HG02884 (cell line): ENCODE measurements at regions not wholly inside any gene's neighbourhood (a gene's known extent, or its start where the extent isn't known, plus 50 kb on each side); places are given as distances from the start of the nearest gene placed in this dataset.

ENCODE experiments used
- ATAC-seq: cut with Tn5 transposase; IDR thresholded peaks from one replicate; pipeline ENCODE4 v1.9.1; 2021; ENCODE audit warnings: mild to moderate bottlenecking, moderate library complexity; ENCODE audit not compliant: unreplicated experiment

DNA sequence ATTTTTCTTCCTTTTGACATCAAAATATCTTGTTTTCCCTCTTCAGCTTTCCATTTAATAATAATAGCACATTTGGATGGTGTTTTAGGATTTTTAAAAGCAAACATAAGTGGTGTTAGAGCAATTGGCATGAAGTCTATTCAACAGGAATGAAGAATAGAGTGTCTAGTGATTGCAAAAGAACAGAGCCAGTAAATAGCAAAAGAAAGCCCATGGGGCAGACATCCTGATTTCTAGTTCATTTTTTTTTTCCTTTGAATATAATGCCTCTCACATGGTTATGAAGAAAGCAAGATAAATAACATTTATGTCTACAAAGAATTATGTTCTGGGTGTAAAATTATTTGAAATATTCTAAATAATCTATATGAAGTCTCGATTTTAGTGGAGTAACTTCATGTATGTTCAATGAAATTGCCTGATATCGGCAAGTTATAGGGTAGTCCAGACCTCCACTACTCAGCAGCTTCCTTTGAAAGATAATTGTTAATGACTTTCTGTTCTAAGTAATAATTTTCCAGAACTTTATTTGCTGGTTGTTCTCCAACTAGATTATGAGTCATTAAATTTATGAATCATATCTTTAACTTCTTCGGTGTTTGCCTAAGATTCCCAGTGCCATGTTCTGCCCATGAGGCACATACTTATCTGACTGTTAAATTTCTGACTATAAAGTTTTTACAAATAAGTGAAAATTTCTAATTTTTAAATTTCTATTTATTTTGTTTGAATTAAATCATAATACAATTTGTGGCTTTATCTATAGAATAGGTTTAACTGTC is 587.9 kb downstream of the TLL1 start:
- no peak for ATAC-seq

DNA sequence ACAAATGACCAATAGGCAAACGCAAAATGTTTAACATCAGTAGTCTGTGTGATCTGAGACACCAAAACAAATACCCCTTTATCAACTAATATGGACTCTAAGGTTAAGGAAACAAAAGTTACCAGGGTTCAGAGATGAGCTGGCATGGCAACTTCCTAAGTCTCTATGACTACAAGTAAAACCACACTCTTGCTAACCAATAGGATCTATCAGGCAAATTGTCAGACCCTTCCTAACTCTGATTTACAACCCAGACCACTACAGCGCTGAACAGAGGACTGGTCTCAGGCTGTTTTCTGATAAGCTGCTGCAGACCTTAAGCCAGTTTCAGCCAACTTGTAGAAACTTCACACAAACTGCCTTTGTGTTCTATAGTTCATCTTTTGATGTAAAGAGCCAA is 608.0 kb downstream of the TLL1 start:
- peak; percentile 23 for ATAC-seq

GRCh38 chr4:166481739-166482138 is 608.7 kb downstream of the TLL1 start:
- peak; percentile 58 for ATAC-seq

DNA sequence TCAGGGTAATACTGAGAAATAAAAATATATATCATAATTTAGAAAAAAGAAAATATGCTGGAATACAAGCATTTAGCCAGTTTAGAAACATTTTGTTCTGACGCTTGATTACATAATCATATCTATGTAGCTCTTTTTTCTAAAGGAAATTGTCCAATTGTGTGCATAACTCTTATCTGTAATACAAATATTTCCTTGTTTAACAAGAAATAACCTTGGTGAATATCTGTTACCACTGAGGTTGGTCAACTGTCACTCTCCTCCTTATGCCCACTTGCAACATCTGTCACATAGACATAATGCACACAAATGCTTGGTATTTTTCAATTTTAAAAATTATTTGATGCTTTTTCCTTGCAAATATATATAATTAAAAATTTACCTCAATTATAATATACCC is 609.7 kb downstream of the TLL1 start:
- ATAC-seq = no peak

DNA sequence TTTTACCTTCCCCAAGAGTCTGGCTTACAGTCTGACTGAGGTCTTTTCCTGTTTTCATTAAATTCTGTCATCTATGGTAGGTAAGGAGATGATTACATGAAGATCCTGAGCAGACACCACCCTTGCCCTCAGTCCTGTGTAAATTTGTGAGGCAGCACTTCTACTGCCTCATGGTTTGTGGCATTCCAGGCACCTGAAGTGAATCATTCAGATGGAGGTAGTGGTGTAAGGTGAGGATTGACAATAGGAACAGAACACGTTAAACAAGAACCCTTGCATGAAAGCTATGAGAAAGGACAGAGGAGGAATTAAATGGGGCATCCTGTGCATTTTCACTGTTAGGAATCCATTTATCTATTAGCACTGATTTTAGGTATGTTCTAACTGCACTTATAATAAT is 618.6 kb downstream of the TLL1 start:
- ATAC-seq = no peak

- no peak for ATAC-seq
Observed at GRCh38 chr4:166493924-166494345, 620.9 kb downstream of the TLL1 start.

GRCh38 chr4:166498546-166498945 is 625.5 kb downstream of the TLL1 start:
- no peak for ATAC-seq

- no peak for ATAC-seq
Observed at GRCh38 chr4:166499820-166500219, 626.8 kb downstream of the TLL1 start.

GRCh38 chr4:166501941-166502382 is 628.9 kb downstream of the TLL1 start:
- ATAC-seq = no peak

- ATAC-seq = no peak
Observed at GRCh38 chr4:166502660-166503059, 629.6 kb downstream of the TLL1 start.

DNA sequence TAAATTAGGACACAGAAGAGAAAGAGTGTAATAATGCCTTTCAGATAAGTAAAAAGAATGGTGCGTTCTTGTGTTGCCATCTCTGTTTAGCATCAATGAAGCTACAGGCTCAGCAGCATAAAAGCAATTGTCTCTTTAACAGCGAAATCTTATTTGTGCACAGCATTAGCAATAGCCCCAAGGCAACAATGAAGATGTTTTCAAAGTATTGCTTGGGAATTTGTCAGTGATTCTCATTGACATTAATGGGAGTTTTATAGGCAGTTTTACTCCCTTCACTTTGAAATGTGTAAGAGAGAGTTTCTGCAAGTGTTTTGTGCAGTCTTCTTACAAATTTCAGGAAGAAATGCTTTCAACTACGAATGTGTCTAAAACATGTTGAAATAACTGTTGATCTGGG is 633.0 kb downstream of the TLL1 start:
- ATAC-seq = no peak

DNA sequence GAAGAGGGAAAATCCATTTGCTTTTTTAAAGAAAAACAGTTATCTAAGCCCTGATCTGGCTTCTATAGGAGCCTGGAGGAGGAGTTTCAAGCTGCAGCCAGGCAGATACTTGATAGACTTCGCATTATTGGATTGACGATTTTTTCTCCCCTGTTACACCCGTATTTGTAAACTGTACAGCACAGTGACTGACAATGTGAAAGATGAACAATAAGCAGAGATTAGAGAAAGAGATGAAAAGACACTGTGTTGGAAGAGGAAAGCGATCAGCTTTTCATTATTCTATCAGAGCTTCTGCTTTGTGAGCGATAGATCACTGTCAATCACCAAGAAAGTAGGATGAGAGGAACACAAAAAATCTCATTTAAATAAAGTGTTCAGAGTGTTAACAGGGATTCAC is 639.2 kb downstream of the TLL1 start:
- no peak for ATAC-seq

DNA sequence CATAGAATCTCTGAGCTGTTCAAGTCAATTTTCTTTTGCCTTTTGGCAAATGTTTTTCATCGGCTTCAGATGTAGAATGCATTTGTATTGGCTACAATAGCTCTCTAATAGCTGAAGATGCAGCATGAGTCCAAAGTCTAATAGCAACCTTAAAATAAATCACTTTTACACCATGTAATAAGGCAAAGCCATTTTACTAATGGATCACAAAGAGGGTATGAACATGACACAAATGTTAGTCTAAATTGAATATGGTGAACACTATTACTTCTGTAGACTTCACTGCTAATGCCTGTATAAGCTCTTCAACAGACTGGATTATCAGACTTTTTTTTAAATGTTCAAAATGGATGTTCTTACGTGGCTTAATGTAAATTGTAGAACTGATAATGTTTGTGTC is 645.3 kb downstream of the TLL1 start:
- no peak for ATAC-seq

GRCh38 chr4:166518776-166519175 is 645.7 kb downstream of the TLL1 start:
- ATAC-seq = no peak

DNA sequence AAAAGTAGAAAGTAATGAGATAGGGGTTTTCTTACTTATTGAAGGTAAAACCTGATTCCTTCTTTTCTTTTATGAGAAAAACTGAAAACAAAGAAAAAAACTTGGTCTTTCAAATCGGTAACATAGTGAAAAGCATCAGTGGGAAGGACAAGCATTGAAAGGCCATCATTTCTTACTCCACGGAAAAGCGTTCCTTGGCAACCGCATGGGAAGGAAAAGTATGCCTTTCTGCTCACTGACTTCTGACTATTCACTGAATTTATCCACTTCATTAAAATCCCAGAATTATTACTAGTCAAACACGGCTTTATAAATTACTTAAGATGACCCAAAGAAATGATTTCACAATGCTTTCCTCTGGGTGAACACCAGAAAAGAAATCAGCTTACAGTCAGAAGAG is 646.7 kb downstream of the TLL1 start:
- no peak for ATAC-seq

DNA sequence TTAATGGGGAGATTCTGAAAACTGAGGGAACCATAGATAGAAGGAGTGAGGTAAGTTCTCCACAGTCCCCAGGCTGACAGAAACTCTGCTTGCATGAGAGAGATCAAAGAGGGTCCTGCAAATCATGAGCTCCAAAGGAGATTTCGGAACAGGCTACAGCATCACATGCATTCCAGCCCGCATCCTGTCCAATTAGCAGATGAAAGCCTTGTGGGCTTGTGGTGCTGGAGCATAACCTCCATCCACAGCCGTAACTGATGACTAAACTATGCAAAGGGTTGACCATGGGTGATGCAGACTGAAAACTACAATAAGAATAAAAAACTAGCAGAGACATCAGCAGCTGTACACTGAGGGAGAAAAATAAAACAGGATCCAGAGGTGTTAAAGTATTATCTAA is 654.5 kb downstream of the TLL1 start:
- ATAC-seq = no peak

DNA sequence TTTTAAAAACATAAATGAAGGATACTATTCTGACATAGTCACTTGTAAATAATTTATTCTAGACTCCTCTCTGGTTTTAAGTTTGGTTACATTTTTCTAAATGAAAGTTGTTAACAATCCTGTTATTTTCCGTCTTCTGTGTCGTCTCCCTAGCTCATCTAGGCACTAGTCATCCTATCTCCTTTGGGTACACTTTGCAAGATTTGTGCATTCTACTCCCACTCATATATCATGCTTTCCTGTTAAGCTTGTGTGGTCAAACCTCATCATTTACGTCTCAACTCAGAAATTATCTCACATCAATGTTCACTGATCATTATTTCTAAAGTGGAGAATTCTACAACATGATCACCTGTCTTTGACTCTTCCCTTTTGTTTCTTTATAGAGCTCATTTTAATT is 658.7 kb downstream of the TLL1 start:
- no peak for ATAC-seq

DNA sequence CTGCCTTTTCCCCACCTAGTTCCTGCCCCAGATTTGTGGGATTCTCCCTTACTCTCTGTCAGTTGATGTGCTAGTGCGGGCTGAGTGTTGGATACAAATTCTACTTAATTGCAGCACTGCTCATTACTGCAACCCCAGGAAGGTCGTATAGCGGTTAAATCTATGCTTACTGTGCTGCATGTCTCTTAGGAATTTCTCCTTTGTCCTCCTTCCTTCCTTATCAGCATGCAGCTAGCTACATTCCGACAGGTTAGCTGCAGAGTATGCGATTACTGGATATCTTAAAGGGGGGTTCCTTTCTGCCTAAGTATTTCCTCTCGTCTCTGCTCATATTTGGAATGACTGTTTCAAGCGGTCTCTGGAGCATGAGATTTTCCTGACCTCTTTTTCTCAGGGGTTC is 662.8 kb downstream of the TLL1 start:
- no peak for ATAC-seq

GRCh38 chr4:166538491-166539005 is 665.5 kb downstream of the TLL1 start:
- ATAC-seq = no peak

- no peak for ATAC-seq
Observed at GRCh38 chr4:166546009-166546408, 673.0 kb downstream of the TLL1 start.

- ATAC-seq = no peak
Observed at GRCh38 chr4:166577639-166578038, 656.7 kb downstream of the SPOCK3 start.

DNA sequence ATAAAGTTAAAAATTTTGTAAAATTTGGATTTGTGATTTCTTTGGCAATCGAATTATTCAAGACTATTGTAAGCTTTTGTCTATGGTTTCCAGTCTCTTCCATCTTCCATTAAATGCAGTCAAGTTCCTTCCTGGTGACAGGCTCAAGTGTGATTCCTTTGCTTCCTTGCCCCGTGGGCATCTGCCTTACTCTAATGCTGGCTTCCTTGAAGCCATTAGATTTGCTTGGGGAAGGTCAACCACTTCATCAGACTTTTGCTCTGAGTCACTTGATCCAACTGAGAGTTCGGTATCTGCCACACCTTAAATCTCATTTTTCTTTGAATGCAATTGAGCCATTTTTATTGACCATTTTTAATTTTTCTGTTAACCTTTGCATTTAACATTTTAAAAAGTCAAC is 648.8 kb downstream of the SPOCK3 start:
- no peak for ATAC-seq
